T-helper 2 cell (primary cell): ENCODE measurements at regions not wholly inside any gene's neighbourhood (a gene's known extent, or its start where the extent isn't known, plus 50 kb on each side); places are given as distances from the start of the nearest gene placed in this dataset.

Source experiments
- DNase-seq, 5 experiments: peaks; one replicate each; pipeline versions ENCODE4 v3.0.0 to v3.0.0-alpha.2; 2012 to 2022

DNA sequence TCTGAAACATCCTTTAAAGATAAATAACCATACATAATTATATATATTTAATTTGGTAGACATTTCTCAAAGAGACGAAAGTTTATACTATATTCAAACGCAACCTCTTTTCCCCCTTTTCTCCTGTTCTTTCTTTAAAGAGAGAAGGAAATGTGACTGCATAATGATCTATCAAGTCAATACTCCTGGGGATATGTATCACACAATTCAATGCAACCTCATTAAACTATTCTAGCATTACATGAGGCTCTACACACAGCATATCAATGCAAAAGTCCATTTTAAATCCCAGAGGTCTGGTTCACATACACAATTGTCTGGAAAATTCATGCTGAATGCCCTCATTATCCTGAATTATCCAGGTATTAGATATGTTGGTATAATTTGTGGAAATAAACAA is 330.7 kb downstream of the LMX1A start:
- no peak for DNase-seq

GRCh38 chr1:165014753-165015152 is 341.8 kb downstream of the LMX1A start:
- no peak for DNase-seq

GRCh38 chr1:165011991-165012531 is 344.5 kb downstream of the LMX1A start:
- no peak for DNase-seq

DNA sequence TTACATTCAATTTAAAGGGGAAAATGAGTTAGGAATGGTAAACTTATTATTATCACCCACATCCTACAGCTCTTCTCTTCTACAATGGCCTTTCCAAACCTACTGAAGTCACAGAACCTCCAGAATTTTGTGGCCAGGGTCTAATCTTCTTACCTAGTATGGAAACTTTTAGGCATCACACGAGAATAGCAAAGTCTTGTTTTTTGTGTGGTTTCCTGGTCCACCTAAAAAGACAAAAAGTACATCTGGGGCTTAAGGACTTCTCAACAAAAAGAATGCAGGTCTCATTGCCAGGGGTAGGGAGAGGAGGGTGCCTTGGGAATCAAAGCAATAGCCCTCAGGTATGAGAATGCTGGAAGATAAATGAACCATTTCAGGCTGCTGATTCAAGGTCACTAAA is 345.3 kb downstream of the LMX1A start:
- no peak for DNase-seq

GRCh38 chr1:165010418-165011070 is 346.0 kb downstream of the LMX1A start:
- DNase-seq: no peak

- DNase-seq: no peak
Measured at GRCh38 chr1:165006831-165007230, 349.7 kb downstream of the LMX1A start.

GRCh38 chr1:164999146-164999545 is 357.4 kb downstream of the LMX1A start:
- no peak for DNase-seq

GRCh38 chr1:164991763-164992314 is 364.7 kb downstream of the LMX1A start:
- DNase-seq: no peak

DNA sequence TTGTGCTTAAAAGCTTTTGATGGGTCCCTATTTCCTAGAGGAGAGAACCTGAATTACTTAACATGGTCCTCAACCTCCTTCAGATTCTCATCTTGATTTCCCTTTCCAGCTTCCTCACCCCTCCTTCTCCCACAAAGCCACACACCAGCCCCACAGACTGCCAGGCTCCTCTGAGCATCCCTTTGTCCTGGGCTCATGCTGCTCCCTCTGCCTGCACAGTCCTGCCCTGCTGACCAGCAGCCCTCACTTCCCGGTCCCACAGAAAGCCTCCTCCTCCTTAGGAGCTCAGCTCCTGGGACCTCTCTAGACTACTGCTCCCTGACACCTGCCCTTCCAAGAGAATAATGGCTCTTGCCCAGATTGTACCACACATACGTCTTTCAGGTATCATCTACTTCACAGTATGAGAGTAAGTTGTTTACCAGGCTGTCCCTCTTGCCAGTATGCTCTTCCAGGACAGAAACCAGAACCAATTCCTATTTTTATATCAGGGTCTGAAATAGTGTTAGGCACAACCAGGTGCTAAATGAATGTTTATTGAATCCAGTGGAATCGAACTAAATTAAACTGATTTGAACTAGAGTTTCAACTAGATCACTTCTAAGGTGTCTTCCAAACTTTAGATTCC is 373.4 kb downstream of the LMX1A start:
- DNase-seq: no peak

DNA sequence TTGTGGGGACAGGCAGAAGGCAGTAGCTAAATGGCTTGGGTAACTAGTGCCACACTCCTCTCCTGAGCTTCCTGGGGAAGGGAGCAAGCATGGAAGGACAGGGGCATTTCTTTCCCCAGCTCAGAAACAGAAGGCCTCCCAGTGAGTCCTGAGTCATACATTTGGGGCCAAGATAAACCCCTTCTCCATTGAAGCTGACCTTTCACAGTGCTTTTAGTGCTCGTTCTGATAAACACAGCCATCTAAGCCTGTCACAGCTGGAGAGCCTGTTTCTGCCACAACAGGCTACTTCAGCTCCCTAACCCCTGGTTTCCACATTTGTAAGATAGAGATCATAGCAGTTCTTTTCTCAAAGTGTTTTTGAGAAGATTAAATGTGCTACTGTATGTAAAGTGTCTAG is 374.0 kb downstream of the LMX1A start:
- no peak for DNase-seq

DNA sequence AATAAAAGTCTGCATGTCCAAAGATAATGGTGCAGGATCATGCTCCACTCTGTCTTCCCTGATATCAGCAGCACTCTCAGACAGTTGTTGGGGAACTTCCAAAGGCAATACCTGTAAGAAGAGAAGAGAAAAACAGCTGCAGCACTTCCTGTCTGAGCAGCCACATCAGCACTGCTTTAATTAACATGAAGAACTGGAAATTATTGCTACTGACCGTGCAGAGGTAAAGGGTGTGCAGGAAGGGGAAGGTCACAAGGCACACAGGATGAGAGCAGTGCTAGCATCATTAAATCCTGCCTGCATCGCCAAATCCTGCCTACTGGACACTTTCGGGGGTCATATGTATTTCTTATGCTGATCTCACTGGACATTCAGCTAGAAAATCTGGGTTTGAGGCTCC is 379.0 kb downstream of the LMX1A start:
- DNase-seq: no peak

DNA sequence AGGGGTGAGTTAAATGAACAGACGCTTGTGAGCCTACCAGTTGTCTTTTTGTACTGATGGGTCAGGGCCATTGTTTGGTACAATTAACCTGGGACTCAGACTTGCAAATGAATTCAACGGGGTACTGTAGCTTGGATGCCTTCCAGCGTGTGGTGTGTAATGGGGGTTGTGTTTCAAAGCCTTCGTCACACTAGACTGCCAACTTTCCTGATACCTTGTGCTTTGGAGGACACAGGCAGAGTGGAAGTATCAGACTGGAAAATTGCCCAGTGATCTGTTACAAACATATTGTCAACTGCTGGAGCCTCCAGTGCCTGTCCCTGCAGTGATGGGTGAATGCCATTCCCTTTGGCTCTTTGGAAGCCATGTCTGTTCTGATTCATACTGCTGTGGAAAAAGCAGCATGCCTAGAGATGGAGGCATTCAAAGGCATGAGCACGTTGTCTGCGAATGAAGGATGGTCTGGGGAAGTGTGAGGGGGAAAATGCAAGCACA is 384.5 kb downstream of the LMX1A start:
- DNase-seq: no peak

- DNase-seq: no peak
Measured at GRCh38 chr1:164971391-164971790, 385.1 kb downstream of the LMX1A start.

DNA sequence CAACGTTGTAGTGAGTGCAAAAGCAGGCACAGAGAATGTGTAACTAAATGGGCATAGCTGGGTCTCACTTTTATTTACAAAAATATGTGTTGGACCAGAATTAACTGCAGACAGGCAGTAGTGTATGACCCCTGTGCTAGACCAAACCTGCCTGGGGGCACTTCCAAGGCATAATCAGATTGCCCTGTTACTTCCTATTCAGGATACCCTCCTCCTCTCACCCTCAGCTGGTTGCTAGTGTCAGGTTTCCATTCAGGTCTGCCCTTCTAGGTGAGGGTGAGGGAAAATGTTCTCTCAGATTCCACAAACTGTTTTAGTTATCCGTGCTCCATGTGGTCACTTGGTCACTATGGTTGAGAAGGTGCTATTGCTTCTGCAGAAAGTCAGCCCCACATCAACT is 387.3 kb downstream of the LMX1A start:
- DNase-seq: no peak

DNA sequence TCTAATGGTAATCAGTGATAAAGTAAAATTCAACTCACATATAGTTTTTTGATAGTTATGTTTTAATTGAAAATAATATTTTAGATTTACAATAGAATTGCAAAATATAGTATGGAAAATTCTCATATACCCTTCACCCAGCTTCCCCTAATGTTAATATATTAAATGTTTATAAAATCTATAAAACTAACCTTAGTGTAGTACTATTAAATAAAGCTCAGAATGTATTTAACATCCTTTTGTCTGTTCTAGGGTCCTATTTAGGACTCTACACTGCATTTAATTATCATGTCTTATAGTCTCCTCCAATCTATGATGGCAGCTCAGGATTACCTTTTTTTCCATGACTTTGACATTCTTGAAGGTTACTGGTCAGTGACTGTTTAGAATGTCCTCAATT is 389.2 kb downstream of the LMX1A start:
- DNase-seq: no peak

GRCh38 chr1:164961715-164962114 is 394.8 kb downstream of the LMX1A start:
- DNase-seq: no peak

- DNase-seq: no peak
Measured at GRCh38 chr1:164958982-164959768, 397.3 kb downstream of the LMX1A start.

DNA sequence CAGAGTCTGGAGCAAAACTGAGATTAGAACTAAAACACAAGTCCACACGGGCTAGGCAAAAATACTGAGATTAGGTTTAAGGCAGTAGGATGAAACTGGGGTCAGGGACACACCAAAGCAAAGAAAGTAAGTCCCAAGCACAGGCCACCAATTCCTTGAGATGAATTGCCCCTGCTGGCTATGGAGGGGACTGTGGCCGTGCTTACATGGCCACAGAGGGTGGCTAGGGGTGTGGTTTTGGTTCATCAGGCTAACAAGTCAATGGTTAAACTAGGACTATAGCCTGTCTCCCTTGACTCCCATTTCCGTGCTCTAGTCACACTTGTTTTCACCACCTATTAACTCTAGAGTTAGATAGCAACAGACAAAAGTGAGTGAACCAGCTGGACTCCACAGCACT is 394.8 kb downstream of the PBX1 start:
- no peak for DNase-seq

- no peak for DNase-seq
Measured at GRCh38 chr1:164953098-164953497, 394.1 kb downstream of the PBX1 start.

- no peak for DNase-seq
Measured at GRCh38 chr1:164951508-164951907, 392.5 kb downstream of the PBX1 start.

DNA sequence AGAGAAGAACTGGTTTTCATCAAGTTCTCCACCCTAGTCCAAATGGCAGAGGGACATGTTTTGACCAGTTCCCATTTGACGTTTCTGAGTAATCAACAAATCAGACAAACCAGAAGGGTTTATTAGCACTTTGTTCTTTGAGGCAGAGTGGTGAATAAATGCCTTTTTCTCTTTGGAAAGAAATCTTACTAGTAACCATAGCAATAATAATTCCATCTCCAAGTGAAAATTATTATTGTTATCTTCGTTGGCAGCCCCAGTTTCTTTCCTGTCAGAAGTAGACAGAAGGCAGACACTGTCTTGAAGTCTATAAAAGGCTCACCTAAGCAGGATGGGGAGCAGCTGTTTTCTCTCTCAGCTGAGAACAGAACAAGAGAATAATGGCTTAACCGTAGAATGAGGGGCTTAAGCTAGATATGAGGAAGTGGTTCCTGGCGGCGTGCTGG is 391.6 kb downstream of the PBX1 start:
- DNase-seq: no peak

- no peak for DNase-seq
Measured at GRCh38 chr1:164949771-164950471, 390.9 kb downstream of the PBX1 start.

DNA sequence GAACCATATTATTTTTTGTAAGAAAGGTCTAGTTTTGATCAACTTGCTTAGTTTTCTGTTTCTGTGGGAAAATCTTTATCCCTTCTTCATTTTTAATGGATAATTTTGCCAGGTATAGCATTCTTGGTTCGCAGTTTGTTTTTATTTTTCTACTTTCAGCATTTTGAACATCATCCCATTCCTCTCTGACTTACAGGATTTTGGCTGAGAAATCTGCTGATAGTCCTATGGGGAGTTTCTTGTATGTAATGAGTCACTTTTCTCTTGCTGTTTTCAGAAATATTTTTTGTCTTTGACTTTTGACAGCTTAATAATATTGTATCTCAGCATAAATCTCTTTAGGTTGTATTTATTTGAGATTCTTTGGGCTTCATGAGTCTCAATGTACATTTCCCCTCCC is 389.1 kb downstream of the PBX1 start:
- DNase-seq: no peak
